HT1080 (cell line): ENCODE measurements at regions not wholly inside any gene's neighbourhood (a gene's known extent, or its start where the extent isn't known, plus 50 kb on each side); places are given as distances from the start of the nearest gene placed in this dataset. TPM values are rescaled to one million over a fixed set of nuclear protein-coding genes. Genes with fewer than 3 reads are reported as not detected.

Source experiments
- DNase-seq: peaks from one replicate; pipeline ENCODE4 v3.0.0-alpha.2; 2015; ENCODE audit warnings: low read depth
- small RNA-seq: library from RNA; depleted of rRNA; stranded (forward); fragments of <200 nt; gene quantifications from one replicate; pipeline ENCODE3, GENCODE V24; 2014

DNA sequence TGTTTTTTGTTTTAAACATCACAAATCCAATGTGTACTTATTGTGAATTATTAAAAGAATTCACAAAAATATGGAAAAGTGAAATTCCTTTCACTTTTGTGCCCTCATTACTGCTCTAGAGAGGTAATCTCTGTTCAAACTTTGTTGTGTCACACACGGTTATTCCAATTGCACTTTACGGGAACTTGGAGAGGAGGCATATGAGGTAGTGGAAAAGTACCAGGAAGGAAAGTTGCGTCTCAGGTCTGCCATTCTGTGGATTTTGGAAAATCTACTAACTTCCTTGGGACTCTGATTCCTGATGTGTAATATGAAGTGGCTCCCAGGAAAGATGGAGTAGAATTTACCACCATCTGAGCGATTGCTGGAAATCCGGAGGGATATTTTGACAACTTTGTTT, 90.9 kb upstream of the DCN start:
- DNase-seq = no peak

DNA sequence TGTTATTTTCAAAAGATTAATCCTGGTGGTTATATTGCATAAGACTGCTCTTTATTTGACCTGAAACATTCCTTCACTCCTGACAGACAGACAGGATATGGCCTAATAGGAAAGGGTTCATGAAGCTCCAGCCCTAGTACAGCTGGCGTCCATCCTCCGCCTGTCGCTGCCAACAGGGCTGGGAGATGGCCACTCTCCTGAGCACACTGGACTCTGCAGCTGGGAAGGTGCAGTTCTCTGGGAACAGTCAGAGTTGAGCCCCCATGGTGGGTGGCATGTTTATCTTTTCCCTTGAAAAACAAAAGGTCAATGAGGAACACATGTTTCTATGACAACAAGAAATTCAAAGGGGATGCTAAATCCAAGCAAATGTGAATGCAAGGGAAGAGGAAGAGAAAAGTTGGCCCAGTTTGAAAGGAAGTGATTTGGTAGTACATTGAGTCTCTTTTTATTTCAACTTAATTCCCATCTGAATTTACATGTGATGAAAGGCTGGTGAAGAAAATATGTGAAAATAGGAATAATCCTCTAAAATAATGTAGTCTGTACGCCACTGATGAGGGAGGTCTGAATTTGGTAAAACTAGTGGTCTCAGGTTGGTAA, 89.9 kb upstream of the DCN start:
- DNase-seq = no peak

DNA sequence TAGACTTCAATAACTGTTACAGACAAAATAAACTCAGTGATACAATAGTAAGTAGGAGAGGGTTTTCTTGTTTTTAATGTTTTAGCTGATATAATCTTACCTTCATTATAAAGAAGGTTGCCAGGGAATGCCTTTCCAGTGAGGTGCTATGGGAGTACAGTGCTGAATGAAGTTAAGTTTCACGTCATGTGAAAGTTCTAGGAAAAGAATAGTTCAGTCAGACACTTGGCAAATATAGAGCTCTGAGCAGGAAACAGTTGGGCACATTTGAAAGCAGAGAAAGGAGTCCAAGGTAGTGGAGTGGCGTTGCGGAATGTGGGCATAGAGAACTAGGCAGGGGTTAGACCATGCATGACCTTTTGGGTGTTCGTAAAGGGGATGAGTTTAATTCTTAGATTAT, 88.6 kb upstream of the DCN start:
- DNase-seq = no peak

DNA sequence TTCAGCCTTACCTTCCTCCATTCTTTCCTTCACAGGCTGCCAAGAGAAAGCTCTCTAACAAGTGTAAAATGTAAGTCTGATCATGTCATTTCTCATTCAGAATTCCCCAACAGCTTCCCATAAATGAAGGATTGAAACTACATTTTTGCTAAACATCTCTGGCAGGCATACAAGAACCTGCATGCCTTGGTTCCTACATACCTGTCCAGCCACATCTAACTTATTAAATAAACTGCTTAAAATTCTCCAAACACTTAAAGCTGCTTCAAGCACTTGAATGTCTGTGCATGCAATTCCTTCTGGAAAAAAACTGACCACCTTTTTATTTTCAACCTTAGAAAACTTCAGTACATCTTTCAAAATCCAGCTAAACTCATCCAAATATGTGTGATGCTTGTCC, 84.4 kb upstream of the DCN start:
- no peak for DNase-seq

DNA sequence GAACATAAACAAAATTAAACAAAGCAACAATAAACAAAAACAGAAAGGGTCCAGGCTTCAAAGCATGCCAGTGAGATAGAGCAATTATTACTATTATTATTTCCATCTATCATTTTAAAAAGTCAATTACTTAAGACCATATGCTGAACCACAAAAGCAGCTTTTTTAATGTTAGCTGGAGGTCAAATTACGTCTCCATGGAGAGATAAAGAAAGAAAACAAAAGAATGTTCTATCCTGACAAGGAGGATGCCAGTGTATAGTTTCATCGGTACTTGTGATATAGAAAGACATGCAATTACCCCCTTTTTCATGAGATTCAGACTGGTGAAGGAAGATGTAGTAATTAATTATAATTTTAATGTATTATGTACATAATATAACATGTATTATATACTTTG, 81.6 kb upstream of the DCN start:
- no peak for DNase-seq

DNA sequence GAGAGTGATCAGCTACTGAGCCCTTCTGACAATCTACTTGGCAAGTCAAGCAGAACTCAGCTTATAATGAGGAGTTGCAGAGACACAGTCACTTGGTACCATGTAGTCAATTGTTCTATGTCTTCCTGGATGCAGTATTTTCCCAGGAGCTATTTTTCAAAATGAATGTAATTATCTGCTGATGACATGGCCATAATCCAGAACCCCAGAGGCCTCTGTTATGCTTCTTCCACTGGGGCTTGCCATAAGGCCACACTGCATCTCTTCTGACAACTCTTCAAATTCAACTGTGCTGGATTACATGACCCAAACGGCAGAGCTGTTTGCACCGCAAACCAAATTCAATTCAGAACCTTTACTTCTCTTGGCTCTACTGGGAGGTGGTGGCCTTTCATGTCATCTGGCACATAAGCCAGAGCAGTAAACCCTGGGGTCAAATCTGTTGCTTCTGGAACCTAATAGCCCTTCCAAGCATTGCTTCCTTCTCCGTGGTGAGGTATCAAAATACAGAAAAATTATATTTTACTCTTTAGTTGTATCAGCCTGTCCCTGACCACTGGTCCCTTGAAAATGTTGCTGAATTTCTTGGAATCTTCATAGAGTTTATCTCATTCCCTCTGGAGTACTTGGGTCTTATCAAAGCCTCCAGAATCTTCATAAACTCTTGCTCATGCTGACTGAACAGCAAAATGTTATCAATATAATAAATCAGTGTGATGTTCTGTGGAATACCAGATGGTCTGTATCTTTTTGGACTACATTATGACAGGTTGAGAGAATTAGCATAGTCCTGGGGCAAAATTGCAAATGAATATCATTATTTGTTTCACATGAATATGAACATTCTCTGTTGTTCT, 79.4 kb upstream of the DCN start:
- DNase-seq = no peak

DNA sequence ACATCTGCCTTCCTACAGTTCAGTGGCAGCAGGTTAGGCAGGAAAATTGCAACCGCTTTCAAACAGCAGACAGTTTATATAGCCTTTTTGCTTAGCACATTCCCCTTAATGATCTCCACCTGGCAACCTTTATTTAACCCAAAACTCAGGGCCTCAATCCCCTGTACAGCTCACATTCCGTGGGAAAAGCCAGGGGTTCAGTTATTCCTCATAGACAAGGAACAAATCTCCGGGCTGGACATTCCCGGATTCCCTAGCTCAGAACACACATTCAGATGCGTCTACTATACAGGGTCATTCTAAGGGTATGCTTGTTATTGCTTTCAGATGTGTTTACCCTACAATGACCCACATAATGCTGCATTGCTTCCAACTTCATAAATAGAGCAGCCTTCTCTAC, 73.8 kb upstream of the DCN start:
- DNase-seq = no peak

DNA sequence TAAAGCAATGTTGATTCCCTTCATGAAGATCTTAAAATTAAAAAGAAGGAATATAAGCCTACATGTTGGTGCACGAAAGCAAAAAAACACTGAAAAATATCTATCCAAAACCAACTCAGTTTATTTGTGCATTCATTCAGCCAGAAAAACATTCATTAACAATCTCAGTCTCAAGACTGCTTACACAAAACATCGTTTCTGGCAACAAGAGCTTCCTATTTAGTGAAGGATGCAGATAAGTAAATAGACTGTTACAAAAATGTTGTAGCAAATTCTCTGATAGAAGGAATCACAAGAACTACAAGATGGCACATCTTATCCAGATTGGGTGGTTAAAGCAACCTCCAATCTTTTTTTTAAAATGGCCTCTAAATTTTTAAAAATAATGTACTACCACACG, 69.7 kb upstream of the DCN start:
- no peak for DNase-seq

DNA sequence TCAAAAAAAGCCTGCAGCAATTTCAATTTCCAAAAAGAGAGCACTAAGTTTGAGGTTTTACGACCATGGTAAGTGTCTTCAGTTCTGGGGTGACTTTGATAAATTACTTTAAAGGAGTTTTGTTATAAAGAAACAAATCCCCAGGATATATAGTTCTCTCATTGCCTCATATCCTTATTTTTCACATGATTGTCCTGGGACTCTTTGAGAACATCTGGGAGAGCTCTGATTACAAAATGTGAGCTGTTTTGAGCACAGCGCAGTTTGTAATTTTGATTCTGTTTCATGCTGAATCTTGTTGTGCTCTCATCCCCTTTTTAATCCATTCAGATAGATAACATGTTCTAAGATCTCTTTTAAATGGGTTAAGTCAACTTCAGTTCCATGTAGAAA, 67.7 kb upstream of the DCN start:
- no peak for DNase-seq

DNA sequence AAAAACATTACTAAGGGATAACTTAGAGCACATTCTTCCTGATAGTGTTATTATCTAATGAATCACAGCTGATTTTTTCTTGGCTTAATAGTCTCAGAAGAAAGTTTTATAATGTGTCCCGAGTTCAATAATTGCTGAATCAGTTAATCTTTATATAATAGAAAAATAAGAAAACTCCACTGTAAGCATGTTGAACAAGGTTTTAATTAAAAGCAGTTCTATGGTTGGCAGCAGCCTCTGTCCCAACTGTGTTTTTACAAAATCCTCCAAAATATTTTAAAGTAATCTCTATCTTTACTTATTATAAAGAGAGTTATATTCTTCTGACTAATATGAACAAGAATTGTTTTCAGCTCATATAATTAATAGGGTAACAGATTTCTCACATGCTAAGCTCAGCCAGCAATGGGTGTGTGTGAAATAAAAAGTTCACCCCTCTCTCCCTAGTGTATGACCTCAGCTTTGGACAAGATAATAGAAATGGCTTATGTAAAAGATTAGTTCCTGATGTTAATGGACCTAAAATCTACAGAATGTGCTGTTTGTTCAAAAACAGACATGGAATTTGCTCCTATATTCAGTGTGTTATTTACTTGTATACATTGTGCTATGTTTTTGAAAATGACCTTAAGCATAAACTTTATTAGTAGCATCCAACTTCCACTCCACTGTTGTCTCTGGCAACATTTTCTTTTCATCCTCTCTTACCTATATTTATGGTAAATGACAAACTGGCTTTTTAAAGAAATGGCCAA, 67.1 kb upstream of the DCN start:
- DNase-seq = no peak

DNA sequence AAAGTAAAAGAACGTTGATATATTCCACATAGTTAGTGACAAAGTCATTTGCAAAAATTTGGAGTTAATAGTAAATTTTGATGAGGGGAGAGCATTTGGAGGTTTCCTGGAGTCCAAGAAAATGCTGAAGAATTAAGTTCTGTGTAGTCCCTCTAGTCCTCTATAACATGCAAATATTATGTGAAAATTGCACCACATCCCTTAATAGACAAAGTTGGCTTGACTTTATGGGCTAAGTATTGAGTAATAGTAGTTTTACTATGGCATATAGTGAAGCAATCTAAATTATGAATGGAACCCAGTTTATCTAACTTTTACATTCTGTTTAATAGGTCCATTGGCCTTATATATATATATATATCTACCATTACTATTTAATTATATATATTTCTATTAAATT, 66.4 kb upstream of the DCN start:
- DNase-seq = no peak

DNA sequence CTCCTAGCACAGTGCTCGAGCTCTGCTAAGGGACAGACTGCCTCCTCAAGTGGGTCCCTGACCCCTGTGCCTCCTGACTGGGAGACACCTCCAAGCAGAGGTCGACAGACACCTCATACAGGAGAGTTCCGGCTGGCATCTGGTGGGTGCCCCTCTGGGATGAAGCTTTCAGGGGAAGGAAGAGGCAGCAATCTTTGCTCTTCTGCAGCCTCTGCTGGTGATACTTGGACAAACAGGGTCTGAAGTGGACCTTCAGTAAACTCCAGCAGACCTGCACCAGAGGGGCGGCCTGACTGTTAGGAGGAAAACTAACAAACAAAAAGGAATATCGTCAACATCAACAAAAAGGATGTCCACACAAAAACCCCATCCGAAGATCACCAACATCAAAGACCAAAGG, 60.6 kb upstream of the DCN start:
- peak; percentile 37 for DNase-seq

DNA sequence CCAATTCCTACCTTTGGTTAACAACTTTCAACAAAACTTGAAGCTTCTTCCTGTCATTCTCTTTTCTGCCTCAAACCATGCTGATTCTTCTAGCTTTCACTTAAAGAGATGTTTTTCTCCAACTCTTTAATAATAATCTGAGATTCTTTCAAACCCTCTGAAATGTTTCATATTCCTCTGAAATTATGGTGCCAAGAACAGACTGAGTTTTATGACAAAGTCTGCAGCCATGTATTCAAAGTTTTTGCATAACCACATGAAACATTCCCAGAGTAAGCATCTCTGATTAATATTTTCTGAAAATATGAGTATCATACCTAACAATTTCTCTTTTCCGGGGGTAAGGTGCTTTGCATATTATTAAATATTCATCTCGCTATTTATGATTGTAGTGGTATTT, 59.1 kb upstream of the DCN start:
- DNase-seq = no peak

DNA sequence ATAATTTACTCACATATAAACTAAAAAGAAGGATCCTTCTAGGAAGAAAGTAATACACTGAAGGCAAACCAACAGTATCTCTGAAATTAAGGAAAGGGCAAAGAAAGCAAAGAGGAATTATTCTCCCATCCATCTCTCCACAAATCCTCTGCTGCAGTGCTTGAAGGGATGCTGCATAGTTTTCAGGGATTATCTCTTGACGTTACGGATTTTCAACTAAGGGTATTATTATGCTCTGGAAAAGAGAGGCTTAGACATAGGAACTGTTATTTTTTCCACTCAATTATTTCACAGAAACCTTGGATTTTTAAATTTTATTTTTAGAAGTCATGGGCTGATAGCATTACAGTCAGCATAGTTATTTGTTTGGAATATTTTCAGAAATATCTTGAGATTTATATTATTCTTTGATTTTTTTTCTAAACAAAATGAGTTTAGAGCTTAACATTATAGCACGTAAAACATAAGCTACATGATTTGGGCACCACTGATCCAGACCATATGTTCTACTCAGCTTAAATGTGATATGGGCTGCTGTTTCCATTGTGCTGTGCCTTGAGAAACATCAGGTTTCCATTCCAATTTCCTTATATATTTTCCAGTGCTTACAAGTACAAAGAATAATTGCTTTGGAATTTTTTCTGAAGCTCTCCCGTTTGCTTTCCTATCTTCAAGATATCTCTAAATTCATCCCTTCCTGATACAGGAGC, 57.9 kb upstream of the DCN start:
- no peak for DNase-seq

DNA sequence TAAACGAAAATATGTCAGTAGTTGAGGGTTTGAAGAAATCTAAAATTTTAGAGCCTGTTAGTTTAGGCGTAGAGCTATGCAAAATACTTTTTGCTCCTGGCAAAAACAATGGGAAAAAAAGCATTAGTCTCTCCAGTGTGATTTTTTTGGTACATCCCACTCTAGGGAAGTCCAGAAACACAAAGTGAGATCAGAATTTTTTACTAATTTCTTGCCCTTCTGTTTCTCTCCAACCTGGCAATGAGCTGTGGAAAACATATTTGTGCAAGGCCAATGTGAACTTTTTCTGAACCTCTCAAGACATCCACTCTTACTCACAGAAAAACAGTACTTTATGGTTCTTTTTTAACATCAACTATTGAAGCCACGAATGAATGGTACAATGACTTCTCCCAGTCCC, 56.9 kb upstream of the DCN start:
- DNase-seq = no peak

Small RNA genes in the stretch of these regions (small RNA-seq; reads per million reads assigned to genes)
- gene AC090049.2 (not detected), gene RF02110 (not detected)
